ENCODE measurements at regions not wholly inside any gene's neighbourhood (a gene's known extent, or its start where the extent isn't known, plus 50 kb on each side); places are given as distances from the start of the nearest gene placed in this dataset.
"Not testable (repeated sequence)": the region's sequence is repeated elsewhere in the genome, so short reads cannot be mapped to it uniquely, and the experiment has no call there.

DNA sequence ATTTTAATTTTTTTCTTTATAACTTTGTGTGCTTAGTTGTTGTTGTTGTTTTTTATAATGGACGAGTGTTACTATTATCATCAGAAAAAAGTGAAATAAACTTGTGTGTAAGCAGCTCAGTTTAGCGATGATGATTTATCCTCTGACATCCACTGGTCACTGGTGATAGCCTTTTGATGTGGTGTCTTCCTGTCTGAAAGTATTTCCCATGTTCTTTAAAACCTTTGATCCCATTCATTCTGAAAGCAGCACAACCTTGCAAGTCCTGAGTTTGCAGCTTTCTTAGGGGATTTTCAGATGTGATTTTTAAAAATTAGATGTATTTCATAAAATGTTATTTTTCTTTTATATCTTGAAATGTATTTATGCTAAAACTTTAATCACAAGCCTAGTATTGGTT lies 85.9 kb upstream of the ZPLD1 start:
- ChIA-PET POLR2A (no interaction called here), CTCF (no interaction called here)

DNA sequence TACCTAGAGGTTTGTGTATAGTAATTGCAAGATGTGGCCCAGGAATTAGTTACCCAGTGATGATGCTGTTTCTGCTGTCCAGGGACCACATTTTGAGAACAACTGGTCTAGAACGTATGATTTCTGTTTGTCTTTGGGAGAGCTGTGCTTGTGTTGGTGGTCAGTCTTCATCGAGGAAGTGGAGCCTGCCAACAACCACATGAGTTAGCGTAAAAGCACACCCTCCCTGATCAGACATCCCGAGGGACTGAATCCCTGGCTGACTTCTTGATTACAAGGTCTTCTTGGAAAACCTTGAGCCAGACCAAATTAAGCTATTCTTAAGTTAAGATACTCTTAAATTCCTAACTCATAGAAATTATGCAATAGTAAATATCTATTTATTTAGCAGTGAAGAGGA lies 81.7 kb upstream of the ZPLD1 start:
- POLR2A ChIA-PET, result no interaction called here

DNA sequence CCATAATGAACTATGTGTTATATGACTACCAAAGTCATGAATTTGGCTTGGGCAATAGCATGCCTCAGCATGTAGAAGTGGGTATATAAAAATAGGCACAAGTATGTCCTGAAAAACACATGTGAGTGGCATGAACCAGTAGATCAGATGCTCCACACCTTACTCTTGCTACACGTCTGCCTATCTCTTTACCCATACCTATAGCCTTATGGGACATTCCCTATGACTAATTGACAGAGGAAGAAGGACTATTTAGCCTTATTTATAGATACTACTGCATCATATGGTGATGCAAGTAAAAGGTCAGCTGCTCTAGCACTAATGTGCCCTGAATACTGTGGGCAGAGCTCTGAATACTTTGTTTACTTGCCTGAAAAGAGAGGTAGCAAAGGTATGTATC lies 81.0 kb upstream of the ZPLD1 start:
- ChIA-PET POLR2A (no interaction called here), CTCF (no interaction called here)

More for the DNA sequence above, 81.7 kb upstream of the ZPLD1 start:
- CTCF ChIA-PET, result no interaction called here

DNA sequence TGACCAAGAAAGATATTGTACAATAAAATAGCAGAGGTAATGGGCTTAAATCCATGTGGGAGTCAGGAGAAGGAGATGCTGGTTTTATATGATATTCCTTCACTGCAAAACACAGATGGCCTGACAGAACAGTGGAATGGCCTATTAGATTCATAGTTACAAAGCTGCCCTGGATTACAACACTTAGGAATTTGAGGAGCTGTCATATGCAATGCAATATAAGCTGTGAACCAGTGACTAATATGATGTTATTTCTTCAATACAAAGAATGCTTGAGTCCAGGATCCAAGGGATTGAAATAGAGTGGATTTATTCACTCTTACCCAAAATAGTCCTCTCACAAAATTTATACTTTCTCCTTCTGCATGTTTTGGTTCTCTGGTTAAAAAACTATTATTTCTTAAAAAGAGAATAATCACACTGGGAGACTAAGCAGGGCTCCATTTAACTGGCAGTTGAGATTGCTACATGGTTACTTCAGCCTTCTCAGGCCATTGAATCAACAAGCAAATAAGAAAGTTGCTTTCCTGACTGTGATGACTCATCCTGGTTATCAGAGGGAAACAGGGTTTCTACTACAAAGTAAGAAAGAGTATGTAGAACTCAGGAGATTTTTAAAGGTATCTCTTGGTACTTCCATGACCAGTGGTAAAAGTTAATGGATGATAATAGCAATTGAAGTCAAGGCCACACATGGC lies 79.8 kb upstream of the ZPLD1 start:
- ChIA-PET POLR2A (no interaction called here), CTCF (no interaction called here)

DNA sequence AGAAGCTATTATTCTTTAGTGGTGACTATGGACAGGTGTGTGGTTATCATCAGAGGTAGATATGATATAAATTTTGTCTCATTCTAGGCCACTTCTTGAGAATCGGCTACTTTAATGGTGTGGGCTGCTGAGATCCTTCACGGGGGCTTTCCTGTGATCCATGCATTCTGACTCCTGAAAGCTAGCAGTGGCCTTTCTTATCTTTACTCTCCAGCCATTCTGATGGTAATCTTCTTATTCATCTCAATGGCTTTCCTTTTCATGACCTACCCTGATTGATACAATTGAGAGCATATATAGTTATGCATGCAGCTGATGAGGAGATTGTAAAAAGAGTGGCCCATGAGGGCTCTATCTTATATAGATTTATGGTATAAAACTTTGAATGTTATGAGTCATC lies 78.3 kb upstream of the ZPLD1 start:
- POLR2A ChIA-PET, result no interaction called here
- CTCF ChIA-PET, result no interaction called here

DNA sequence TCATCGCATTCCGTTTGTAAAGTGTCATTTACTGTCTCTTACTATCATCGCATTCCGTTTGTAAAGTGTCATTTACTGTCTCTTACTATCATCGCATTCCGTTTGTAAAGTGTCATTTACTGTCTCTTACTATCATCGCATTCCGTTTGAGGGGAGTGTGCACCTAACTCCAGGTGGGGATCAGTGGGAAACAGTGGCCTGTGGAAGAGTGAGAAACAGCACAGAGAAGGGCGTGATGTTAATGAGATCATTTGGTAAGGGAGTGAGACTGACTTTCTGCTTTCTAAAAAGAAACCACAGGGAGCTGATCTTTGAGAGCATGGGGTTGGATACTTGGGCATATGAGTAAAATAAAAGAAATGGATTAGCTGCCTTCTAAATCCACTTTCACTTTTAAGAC lies 77.5 kb upstream of the ZPLD1 start:
- CTCF ChIA-PET, result interaction anchor here (0.6 kb wide), 1 partner anchor 27 kb away, joined by 3 read pairs; no protein-coding TSS in a partner anchor
- POLR2A ChIA-PET, result not testable (repeated sequence)

DNA sequence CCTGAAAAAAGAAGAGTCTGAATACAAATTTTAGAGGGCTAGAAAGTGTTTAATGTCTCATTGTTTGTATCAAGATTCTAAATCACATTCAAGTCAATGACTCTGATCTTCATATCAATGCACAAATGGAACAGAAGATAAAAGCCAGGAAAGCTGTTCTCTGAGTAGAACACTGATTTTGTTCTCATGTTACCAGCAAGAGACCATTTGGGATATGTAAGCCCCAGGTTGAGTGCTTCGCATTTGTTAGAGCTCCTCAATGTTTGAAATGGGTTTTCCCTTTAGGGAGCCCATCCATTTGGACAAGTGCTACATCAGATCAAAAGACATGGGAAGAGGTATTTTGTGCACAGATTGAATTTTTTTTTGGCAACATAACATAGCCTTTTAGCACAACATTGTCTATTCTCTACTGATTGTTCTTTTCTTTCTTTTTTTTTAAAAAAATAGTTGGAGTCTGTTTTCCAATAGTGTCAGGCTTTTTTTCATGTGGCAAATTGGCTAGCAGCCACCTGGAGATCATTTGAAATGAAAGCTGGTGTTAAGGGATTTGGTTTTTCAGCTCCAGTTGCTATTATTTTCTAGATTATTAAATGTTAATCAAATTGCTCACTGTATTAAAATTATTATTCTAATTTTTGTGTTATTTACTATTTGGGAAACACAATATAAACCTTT lies 74.5 kb upstream of the ZPLD1 start:
- ChIA-PET CTCF (no interaction called here), POLR2A (no interaction called here)

DNA sequence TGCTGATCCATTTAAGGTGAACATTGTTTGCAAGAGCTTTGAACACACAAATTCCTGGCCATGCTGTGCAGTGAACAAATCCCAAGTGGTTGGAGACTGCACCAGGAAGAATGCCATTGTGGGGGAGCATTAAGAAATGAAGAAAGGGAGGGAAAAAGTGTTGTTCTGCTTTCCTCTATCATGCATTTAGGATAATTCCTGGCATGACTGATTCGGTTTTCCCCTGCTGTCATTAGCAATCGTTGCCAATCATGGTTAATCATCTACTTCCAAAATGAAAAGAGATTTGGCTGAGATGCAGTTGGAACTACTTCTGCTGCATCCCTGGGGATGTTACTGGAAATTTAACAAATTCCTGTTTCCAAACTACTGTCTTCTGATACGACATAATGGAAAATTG lies 73.7 kb upstream of the ZPLD1 start:
- ChIA-PET POLR2A (no interaction called here), CTCF (no interaction called here)

DNA sequence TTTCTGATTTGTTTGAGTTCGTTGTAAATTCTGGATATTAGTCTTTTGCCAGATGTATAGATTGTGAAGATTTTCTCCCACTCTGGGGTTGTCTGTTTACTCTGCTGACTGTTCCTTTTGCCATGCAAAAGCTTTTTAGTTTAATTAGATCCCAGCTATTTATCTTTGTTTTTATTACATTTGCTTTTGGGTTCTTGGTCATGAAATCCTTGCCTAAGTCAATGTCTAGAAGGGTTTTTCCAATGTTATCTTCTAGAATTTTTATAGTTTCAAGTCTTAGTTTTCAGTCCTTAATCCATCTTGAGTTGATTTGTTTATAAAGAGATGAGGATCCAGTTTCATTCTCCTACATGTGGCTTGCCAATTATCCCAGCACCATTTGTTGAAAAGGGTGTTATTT lies 68.7 kb upstream of the ZPLD1 start:
- CTCF ChIA-PET, POLR2A ChIA-PET: not testable (repeated sequence)

DNA sequence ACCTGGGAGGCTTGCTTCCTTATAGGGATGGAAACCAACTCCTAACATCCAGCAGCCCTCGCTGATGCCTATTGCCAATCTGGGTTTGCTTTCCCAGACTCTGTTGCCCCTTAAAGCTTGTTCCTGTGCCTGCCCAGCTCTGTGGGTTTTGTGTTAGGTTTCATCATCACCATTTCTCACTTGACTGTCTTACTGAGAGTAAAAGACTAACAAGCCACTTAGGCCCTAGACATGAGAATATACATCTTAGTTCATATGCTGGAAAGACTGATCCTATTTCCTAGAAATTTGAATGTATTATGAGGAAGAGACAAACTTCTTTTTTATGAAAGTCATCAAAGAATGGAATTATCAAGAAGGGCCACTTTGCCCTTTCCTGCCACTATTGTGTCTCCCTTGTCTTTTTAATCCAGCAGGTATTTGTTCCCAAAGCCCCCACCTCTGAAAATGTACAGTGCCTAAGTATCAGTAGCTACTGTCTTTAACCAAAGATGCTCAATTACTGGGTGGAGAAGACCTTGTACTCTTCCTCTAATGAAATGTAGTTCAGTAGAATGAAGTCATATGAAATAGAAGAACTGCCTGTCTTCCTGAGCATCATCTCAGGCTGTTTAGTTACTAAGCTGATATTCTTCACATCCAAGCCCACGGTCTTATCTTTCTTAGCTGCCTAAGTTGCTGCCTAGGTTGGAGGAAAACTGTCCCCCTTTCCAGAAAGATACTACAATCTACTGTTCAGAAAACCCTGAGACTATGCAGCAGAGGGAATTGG lies 59.8 kb upstream of the ZPLD1 start:
- ChIA-PET CTCF (no interaction called here), POLR2A (no interaction called here)

DNA sequence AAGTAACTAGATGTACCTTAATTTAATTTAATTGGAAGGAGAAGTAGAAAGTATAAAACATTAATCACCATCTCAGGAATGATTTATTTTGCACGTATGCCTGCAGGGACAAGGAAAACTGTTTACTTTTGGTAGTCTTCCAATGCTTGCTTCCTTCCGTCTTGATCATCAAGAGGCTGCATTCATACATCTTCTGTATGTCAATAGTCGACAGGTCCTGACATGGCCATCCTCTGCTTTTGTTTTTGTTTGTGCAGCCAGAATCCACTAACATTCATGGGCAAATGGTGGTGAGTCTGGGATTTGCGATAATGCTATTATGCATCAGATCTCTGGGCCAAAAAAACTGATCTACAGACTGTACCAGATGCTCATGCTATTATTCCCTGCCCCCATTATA lies 56.6 kb upstream of the ZPLD1 start:
- ChIA-PET POLR2A (no interaction called here), CTCF (no interaction called here)

DNA sequence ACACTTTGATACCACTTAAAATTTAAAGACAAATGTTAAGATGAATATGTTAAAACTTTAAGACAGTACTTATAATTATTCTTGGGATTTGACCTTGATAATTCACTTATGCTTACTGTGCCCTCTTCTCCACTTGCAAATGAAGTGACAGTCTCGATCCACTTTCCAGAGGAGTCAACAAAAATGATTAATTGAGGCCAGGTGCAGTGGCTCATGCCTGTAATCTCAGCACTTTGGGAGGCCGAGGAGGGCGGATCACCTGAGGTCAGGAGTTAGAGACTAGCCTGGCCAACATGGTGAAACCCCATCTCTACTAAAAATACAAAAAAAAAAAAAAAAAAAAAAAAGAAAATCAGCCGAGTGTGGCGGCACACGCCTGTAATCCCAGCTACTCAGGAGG lies 52.6 kb upstream of the ZPLD1 start:
- CTCF ChIA-PET, POLR2A ChIA-PET: not testable (repeated sequence)

All from activated CD8-positive, alpha-beta memory T cell treated with anti-CD3 and anti-CD28 coated beads for 36 hours (primary cell).